NCI-H1105 (cell line): ENCODE measurements at regions not wholly inside any gene's neighbourhood (a gene's known extent, or its start where the extent isn't known, plus 50 kb on each side); places are given as distances from the start of the nearest gene placed in this dataset.
"Not testable (repeated sequence)": the region's sequence is repeated elsewhere in the genome, so short reads cannot be mapped to it uniquely, and the experiment has no call there.

ENCODE experiments used
- DNase-seq: peaks from one replicate; lab custom pipeline; 2025; lab: John Stamatoyannopoulos, UW

- no peak for DNase-seq
Measured at GRCh38 chr2:160726046-160726445, 232.4 kb upstream of the RBMS1 start.

DNA sequence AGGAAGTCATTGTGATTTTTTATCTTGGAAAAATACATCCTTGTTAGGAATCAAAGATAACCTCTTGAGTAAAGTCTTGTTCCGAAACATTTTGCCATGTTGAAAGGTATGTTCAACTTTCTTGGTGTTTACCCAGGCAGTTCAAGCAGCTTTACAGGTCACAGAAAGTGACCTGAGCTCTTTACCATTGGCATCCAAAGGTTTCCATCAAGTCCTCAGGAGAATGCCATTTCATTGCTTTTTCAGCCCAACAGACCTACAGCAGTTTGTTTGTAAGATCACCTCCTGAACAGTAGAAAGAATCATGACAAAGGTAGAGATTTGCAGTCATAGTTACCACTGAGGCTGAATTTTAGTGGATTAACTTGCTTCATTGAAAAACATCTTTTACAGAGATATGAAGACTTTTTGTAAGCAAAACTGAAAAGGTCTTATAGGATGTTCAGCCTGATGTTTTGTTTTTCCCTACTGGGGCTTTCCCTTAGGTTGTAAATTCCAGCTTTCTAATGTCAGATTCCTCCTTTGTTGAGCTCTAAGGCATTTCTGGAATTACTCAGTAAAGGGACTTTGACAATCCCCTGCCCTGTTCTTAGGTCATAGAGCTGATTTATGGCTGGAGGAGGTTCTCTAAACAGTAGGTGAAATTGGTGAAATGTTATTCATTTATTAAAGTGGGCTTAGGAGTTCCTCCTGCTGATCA lies 236.8 kb upstream of the RBMS1 start:
- no peak for DNase-seq

DNA sequence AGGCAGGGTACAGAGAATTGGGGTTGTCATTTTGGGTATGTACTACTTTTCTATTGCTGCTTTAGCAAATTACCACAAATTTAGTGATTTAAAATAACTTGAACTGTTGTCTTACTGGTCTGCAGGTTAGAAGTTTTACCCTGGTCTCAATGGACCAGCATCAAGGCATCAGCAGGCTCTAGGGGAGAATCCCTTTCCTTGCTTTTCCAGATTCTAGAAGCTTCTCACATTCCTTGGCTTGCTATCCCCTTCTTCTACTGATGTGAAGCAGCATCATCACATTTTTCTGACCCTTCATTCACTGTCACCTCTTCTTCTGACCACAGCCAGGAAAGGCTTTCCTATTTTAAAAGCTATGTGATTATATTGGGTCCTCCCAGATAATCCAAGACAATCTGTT lies 237.8 kb upstream of the RBMS1 start:
- no peak for DNase-seq

DNA sequence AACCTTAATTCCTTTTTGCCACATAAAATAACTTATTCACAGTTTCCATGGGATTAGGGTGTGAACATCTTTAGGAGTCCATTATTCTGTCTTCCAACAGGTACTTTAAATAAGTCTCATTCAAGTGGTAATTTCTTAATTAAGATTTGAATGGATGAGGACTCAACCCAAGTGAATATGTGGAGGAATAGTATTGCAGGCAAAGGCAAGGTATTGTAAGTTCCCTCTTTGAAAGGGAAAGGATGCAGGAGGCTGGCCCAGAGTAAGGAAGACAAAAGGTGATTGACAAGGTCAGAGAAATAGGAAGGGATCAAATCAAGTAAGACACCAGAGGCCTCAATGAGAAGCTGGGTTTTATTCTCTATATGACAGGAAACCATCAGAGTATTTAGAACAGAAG lies 238.2 kb upstream of the RBMS1 start:
- DNase-seq: no peak

- DNase-seq: no peak
Measured at GRCh38 chr2:160735696-160736095, 242.1 kb upstream of the RBMS1 start.

- no peak for DNase-seq
Measured at GRCh38 chr2:160736148-160737028, 242.8 kb upstream of the RBMS1 start.

GRCh38 chr2:160737247-160737646 lies 243.6 kb upstream of the RBMS1 start:
- no peak for DNase-seq

- no peak for DNase-seq
Measured at GRCh38 chr2:160741271-160741670, 247.7 kb upstream of the RBMS1 start.

DNA sequence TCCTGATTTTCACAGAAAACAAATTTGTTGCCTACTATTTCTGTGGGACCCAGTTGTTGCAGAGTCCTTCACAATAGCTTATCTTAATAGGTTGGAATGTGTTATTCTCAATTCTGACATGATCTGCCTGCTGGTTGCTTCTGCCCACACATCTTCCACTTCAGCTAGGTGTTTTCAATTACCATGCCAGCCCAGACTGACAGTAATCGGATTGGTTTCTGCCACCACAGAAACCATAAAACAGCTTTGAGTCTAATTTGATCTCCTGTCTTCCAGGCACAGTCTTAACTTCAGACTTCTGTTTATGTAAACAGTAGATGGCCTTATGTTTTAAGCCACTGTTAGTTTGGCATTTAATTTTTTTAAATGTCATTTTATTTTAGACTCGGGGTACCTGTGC lies 248.2 kb upstream of the RBMS1 start:
- no peak for DNase-seq

DNA sequence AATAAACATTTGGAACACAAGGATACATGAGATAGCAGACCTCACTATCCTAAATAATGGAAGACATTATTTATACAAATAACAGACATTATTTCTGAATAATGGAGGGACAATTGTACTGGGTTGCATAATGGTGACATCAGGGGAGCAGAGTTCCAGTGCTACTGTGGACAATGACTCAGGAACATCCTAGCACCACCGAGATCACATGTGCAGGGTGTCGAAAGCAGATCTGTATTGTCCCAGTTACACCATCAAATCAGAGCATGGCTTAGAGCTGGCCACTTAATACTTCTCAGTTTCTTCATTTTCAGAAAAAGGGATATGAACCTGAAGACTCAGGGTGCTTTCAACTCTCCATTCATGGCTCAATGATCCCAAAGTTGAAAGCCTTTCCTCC lies 249.1 kb upstream of the RBMS1 start:
- DNase-seq: no peak

- DNase-seq: no peak
Measured at GRCh38 chr2:160747501-160748170, 254.0 kb upstream of the RBMS1 start.

DNA sequence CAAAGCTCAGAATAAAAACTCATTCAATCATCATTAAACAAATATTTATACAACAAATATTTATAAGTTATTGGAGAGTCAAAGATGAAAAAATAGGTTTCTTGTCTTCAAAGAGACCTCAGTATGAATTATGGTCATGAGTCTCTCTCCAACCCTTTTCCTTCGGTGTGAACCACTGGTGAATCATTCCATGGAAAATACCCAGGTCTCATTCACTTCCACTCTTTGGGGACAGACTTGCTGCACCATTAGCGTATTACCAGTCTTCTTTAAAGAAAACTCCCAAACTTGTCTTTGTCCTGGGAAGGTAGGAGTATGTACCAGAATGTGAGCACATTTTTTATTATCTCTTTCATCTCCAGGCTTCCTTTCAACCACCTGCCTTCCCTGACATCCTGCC lies 257.4 kb upstream of the RBMS1 start:
- DNase-seq: no peak

GRCh38 chr2:160752475-160753330 lies 259.1 kb upstream of the RBMS1 start:
- DNase-seq: no peak

- DNase-seq: no peak
Measured at GRCh38 chr2:160753331-160753654, 259.7 kb upstream of the RBMS1 start.

GRCh38 chr2:160753960-160754359 lies 260.4 kb upstream of the RBMS1 start:
- no peak for DNase-seq

- DNase-seq: no peak
Measured at GRCh38 chr2:160756481-160756880, 262.9 kb upstream of the RBMS1 start.

DNA sequence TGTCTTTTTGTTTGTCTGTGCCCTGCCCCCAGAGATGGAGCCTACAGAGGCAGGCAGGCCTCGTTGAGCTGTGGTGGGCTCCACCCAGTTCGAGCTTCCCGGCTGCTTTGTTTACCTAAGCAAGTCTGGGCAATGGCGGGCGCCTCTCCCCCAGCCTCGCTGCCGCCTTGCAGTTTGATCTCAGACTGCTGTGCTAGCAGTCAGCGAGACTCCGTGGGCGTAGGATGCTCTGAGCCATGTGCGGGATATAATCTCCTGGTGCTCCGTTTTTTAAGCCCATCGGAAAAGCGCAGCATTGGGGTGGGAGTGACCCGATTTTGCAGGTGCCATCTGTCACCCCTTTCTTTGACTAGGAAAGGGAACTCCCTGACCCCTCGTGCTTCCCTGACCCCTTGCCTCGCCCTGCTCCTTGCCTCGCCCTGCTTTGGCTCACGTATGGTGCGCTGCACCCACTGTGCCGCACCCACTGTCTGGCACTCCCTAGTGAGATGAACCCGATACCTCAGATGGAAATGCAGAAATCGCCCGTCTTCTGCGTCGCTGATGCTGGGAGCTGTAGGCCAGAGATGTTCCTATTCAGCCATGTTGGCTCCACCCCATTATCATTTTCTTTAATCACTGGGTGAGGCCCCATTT lies 269.0 kb upstream of the RBMS1 start:
- DNase-seq: not testable (repeated sequence)

DNA sequence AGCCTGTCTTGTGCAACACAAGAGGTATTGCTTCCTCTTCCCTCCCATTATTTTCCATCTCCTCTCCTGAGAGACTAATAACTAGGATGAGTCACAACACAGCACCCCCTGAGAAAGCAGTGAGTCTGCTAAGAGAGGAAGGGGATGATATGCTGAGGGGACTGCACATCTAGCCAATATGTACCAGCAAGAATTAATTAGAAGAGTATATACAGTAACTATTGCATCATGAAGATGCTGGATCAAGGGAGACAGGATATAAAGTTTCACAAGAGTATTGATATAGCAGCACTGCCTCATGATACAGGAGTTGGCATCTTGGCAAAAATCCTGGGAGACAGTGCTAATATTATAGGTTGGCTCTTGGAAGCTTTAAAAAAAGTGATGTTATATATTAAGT lies 289.9 kb upstream of the RBMS1 start:
- DNase-seq: no peak

DNA sequence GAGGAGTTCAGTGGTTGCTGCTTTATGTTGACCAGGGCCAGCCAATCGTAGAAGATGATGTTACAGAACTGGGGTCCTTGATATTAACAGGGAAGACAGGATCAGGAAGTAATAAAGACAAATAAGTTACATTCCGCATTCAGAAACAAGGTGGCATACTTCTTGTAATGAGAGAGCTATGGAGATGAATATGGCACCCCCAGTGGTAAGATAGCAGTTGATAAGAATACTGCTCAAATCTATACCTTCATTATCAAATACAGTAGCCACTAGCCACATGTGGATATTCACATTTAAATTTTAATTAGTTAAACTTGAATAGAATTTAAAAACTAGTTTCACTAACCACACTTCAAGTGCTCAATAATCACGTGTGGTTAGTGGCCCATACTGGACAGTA lies 290.4 kb upstream of the RBMS1 start:
- DNase-seq: no peak

GRCh38 chr2:160790738-160791137 lies 297.1 kb upstream of the RBMS1 start:
- no peak for DNase-seq

DNA sequence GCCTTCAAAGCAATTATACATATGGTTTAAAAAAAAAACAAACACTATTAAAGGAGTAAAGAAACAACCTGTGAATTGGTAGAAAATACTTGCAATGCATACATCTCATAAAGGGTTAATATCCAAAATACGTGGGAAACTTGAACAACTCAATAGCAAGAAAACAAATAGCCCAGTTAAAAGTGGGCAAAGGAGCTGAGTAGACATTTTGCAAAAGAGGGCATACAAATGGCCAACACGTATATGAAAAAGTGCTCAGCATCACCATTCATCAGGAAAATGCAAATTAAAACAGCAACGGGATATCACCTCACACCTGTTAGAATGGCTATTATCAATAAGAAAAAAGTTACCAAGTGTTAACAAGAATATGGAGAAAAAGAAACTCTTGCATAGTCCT lies 298.3 kb upstream of the RBMS1 start:
- no peak for DNase-seq

DNA sequence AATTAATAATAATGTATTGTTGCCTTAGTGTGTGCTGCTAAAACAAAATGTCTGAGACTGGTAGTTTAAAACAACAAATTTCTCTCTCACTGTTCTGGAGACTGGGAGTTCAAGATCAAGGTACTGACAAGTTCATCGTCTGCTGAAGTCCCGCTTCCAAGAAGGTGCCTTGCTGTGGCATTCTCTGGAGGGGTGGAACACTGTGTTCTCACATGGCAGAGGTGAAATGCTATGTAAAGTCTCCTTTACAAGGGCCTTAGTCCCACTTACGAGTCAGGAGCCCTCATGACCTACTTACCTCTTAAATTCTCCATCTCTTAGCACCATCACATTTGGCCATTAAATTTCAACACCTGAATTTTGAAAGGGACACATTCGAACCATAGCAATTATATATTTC lies 299.2 kb upstream of the RBMS1 start:
- DNase-seq: no peak
